HG02623 (cell line): ENCODE measurements at regions not wholly inside any gene's neighbourhood (a gene's known extent, or its start where the extent isn't known, plus 50 kb on each side); places are given as distances from the start of the nearest gene placed in this dataset.

ENCODE experiments used
- ATAC-seq: cut with Tn5 transposase; IDR thresholded peaks from one replicate; pipeline ENCODE4 v1.9.1; 2021; ENCODE audit warnings: moderate library complexity; ENCODE audit not compliant: unreplicated experiment

GRCh38 chr2:18153741-18154140, 275.3 kb downstream of the KCNS3 start:
- no peak for ATAC-seq

GRCh38 chr2:18151237-18151636, 272.8 kb downstream of the KCNS3 start:
- ATAC-seq = no peak

DNA sequence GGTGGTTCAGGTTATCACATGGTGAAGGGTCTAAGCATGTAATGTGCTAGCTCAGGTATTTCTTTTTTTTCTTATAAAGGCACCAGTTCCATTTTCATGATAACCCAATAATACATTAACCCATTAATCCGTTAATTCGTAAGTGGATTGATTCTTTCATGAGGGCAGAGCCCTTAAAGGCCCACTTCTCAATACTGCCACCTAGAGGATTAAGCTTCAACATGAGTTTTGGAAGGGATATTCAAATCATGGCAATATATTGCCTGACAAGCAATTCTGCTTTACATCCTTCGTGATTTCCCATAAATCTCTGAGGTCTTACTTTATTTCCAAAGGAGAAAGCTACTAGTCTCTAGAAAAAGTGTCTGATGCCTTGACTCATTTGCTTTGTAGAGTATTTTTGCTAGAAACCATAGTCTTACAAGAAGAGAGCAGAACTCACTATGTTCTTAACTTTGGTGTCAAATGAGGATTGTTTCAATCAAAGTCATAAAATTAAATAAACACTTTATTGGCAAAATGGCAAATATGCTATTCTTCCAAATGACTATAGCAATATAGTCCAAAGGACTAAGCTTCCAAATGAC, 271.3 kb downstream of the KCNS3 start:
- ATAC-seq = no peak

GRCh38 chr2:18136881-18137475, 258.5 kb downstream of the KCNS3 start:
- no peak for ATAC-seq

DNA sequence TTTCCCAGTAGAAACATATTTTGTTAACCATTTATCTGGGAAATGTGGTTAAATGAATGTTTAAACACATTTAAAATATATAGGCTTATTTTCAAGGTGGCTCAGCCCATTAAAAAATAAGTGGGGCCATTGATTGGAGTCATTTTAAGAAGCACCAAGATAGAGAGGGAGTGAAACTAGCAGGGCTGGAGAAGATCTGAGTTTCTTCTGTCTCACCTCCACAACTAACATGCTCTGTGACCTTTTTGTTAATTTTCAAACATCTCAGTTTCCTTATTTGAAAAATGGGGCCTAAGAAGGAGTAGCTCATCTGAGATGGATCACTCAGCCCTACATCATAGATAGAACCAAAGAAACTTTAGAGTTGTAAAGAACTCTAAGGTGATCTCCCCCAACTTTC, 254.8 kb downstream of the KCNS3 start:
- no peak for ATAC-seq

DNA sequence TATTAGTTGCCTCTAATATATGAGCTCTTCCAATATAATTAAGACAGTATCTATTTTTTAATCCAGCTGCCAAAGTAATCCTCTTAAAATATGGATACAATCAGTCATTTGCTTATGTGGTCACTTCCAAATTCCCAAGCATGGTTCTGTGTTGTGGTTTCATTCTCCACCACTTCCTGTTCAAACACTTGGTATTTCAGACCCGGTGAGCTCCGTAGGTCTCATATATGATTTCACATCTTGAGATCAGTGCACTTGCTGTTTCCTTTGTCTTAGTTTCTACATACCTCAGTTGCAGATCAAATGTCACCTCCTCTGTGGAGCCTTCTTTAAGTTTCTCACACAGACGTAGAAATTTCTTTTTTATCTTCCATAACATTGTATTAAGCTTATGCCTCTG, 254.2 kb downstream of the KCNS3 start:
- no peak for ATAC-seq

DNA sequence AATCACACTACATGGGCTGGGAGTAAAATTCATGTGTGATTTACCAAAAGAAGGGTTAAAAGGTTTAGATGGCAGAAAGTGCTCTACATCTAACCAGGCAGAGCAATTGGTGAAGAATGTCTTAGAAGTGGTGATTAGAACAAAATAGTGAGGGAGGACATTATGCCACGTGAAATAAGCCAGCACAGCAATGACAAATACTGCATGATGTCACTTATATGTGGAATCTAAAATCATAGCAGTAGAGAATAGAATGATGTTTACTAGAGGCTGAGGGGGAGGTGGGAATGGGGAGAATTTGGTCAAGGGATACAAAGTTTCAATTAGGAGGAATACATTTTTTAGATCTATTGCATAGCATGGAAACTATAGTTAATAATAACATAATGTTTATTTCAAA, 253.3 kb downstream of the KCNS3 start:
- no peak for ATAC-seq

DNA sequence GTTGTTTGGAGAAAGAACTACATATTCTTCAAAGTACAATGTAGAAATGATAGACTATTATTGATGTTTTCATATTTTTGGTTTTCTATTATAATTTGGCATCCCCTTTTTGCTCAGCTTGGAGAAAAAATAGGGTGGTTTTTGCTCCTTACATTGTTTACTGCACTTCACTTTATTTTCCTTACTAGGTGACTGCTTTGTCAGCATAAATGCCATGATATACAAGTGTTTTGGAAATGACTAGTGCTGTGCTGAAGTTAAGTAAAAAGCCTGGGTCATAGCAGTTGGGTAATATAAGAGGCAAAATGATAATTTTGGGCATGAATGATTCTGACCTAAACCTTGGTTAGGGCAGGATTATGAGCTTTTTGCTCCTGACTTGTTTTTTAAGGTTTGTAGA, 250.9 kb downstream of the KCNS3 start:
- ATAC-seq = no peak

GRCh38 chr2:18125303-18125702, 246.8 kb downstream of the KCNS3 start:
- no peak for ATAC-seq

- no peak for ATAC-seq
Observed at GRCh38 chr2:18124116-18124835, 245.8 kb downstream of the KCNS3 start.

GRCh38 chr2:18123577-18123976, 245.1 kb downstream of the KCNS3 start:
- ATAC-seq = peak; percentile 61

DNA sequence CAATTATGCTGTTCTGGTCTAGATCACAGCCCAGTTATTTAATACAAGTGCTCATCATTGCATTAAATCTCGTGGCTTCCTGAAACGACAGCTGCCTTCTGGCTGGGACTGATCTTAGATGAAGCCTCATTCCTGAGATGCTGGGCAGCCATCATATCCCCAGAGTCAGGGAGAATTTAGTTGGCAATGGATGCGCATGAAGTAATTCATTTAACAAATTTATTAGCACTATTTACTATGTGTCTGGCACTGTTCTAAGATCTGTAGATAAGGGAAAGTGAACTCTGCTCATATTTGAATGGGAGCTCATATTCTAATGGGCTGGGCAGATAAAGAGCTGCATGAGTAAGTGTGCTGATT, 244.7 kb downstream of the KCNS3 start:
- ATAC-seq = no peak

DNA sequence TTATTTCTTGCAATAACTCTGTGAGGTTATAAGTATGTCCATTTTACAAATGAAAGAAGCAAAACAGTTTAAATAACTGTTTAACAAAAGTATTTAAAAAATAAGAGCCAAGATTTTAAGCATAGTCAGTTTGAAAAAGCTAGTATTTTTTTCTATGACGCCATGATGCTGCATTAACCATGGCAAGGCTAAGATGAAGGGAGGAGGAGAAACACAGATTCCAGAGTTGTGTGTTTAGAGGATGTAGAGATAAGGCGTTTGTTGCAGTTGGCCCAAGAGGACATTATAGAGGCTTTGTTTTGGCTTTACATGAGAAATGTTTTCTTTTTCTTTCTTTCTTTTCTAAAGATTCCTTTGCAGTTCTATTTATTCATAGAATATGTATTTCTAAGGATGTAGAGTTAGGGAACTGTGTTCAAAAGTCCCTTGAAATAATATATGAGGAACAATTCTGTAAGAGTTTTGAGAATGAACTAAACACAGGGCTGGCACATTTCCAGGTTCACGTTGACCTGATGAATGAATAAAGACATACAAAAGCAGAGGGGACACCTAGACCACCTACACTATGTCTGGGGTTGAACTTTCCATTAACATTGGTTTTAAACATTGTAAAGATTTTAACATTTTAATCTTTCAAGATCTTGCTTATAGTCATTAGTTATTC, 244.2 kb downstream of the KCNS3 start:
- ATAC-seq = no peak

DNA sequence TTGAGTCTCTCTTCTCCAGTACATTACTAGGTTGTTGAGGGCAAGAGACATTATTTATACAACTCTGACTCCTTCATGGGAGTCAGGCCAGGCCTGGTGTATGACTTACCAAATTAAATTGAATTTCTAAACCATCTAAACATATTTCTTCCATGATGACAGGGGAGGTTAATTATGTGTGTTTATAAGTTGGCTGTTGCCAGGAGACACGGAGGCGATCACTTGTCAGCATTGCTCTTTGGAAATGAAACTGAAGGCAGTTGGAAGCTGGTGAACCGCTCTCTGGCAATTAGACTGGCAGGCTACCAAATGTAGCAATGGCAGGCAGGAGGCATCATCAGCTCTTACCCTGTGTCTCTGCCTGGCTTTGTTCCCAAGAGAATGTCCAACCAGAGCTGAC, 241.4 kb downstream of the KCNS3 start:
- ATAC-seq = no peak

GRCh38 chr2:18118703-18119102, 240.2 kb downstream of the KCNS3 start:
- ATAC-seq = no peak

GRCh38 chr2:18117592-18117991, 239.1 kb downstream of the KCNS3 start:
- ATAC-seq = peak; percentile 93

DNA sequence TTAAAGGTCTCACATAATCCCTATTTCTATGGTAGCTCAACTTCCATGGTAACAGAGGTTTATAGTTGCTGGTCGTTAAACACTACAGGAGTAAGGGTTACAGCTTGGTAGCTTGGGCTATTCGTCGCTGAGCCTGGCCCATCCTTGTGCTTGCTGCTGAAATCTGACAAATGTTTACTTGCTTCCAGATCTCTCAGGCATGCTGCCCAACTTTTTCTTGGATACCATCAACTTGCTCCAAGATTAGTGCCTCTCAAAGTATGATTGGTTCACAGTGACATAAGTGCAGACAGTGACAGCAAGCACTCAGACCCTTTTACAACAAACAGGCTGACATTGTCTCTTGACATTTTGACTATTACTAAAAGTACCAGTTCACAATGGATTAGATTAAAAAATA, 231.8 kb downstream of the KCNS3 start:
- no peak for ATAC-seq

DNA sequence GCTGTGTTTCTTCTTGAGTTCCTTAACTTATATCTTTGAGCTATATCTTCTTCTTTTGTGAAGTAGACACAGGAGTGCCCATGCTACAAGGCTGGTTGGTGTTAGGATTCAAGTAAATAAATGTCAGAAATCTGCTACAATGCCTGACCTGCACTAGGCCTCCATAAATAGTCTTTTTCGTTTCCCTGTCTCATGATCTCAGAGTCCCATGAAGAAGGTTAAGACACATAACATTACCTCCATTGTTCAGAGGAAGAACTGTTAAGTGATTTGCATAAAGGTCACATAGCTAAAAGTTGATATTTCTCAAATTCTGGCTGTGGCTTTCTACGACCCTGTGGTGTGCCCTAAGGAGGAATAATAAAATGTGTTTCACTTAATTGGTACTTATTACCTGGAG, 228.4 kb downstream of the KCNS3 start:
- ATAC-seq = no peak

- ATAC-seq = no peak
Observed at GRCh38 chr2:18105929-18106328, 227.5 kb downstream of the KCNS3 start.

DNA sequence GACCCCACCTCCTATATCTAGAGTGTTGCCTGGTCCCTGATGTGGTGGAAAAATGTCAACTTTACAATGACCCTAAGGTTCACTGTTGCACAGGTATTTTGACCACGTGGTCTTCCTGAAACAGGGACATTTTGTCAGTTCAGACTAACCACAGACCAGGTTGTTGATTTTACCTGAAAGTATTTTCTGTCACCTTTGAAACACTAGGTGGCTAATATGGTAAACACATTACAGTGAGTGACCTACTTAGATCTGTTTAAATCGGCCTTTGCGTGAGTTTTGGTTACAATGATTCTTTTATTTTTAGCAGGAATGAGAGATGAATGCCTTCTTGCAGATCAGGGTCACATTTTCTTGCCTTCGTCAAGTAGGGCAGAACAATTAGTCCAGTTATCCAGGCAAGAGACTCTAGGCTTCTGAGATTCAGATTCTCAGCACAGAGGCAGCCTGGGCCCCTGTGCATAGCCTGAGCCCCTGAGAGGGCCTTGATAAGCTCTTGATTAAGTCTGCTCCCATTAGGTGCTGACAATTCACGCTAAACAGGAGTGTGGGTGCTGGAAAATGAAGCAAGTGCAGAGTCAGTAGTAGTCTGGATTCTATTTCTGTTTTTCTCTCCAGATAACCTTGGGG, 226.2 kb downstream of the KCNS3 start:
- no peak for ATAC-seq

- no peak for ATAC-seq
Observed at GRCh38 chr2:18096836-18097405, 218.5 kb downstream of the KCNS3 start.
